ENCODE measurements at regions not wholly inside any gene's neighbourhood (a gene's known extent, or its start where the extent isn't known, plus 50 kb on each side); places are given as distances from the start of the nearest gene placed in this dataset.

DNA sequence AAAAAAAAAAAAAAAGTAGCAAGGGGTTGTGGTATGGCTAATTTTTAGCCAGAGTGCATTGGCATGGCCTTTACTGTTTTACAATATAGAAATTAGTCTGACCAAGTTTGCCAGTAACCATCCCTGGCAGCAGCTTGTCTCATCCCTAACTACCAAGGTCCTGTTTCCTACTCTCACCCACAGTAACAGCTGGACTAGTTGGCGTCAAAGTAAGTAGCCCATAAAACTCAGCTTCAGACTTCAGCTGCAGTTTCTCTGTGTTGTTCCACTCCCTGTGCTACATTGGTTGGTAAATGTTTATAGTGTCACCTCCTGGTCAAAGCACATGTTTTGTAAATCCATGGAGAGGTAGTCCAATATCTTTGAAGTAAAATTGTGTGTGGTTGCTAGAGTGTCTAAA is 691.3 kb downstream of the ZPLD1 start:
- TF ChIP-seq, protein P1, sequence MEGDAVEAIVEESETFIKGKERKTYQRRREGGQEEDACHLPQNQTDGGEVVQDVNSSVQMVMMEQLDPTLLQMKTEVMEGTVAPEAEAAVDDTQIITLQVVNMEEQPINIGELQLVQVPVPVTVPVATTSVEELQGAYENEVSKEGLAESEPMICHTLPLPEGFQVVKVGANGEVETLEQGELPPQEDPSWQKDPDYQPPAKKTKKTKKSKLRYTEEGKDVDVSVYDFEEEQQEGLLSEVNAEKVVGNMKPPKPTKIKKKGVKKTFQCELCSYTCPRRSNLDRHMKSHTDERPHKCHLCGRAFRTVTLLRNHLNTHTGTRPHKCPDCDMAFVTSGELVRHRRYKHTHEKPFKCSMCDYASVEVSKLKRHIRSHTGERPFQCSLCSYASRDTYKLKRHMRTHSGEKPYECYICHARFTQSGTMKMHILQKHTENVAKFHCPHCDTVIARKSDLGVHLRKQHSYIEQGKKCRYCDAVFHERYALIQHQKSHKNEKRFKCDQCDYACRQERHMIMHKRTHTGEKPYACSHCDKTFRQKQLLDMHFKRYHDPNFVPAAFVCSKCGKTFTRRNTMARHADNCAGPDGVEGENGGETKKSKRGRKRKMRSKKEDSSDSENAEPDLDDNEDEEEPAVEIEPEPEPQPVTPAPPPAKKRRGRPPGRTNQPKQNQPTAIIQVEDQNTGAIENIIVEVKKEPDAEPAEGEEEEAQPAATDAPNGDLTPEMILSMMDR (IDR thresholded peaks at IDR 0.05), result no peak
- no peak for TF ChIP-seq SIN3A (IDR thresholded peaks at IDR 0.05; ENCODE audit: borderline replicate concordance, insufficient read depth, low read depth, low read length)
